ENCODE measurements at regions not wholly inside any gene's neighbourhood (a gene's known extent, or its start where the extent isn't known, plus 50 kb on each side); places are given as distances from the start of the nearest gene placed in this dataset.

- intact Hi-C loops (cut with DNase I), result no loop called here
- H3K9me3 ChIP-seq, result no peaks in the 10 kb centered on the region
- no peak overlapping the region for H3K4me3 ChIP-seq
- no peaks in the 10 kb centered on the region for H3K27me3 ChIP-seq (replicated peaks; ENCODE audit: insufficient read depth)
- no peak for DNase-seq (ENCODE audit: low spot score)
- TF ChIP-seq CTCF (IDR thresholded peaks at IDR 0.05) (no peak), POLR2A (IDR thresholded peaks at IDR 0.05) (no peak), POLR2AphosphoS5 (IDR thresholded peaks at IDR 0.05) (no peak)
- no peak overlapping the region for H3K27ac ChIP-seq
- no peaks in the 10 kb centered on the region for H3K36me3 ChIP-seq
- no peaks in the 10 kb centered on the region for H3K4me1 ChIP-seq (replicated peaks)
Measured at GRCh38 chr2:120531365-120531764, 185.4 kb downstream of the INHBB start.

- DNase-seq (ENCODE audit: low spot score), result no peak
- intact Hi-C loops (cut with DNase I), result no loop called here
- no peak overlapping the region for H3K27ac ChIP-seq
Measured at GRCh38 chr2:120531863-120532600, 186.1 kb downstream of the INHBB start.

GRCh38 chr2:120533625-120534024 lies 187.7 kb downstream of the INHBB start:
- no peaks in the 10 kb centered on the region for H3K9me3 ChIP-seq
- H3K4me3 ChIP-seq, result no peak overlapping the region
- no peaks in the 10 kb centered on the region for H3K36me3 ChIP-seq
- DNase-seq (ENCODE audit: low spot score), result no peak
- WGBS, result 72% methylated on average over 8 of the region's 8 CpGs
- intact Hi-C loops (cut with DNase I), result no loop called here
- TF ChIP-seq CTCF (IDR thresholded peaks at IDR 0.05) (no peak), POLR2AphosphoS5 (IDR thresholded peaks at IDR 0.05) (no peak), POLR2A (IDR thresholded peaks at IDR 0.05) (no peak)
- no peaks in the 10 kb centered on the region for H3K4me1 ChIP-seq (replicated peaks)
- H3K27me3 ChIP-seq (replicated peaks; ENCODE audit: insufficient read depth), result no peaks in the 10 kb centered on the region
- no peak overlapping the region for H3K27ac ChIP-seq

More at GRCh38 chr2:120531863-120532600, 186.1 kb downstream of the INHBB start:
- Histone ChIP-seq H3K4me1 (replicated peaks) (no peaks in the 10 kb centered on the region), H3K36me3 (no peaks in the 10 kb centered on the region), H3K4me3 (no peak overlapping the region), H3K9me3 (no peaks in the 10 kb centered on the region), H3K27me3 (replicated peaks; ENCODE audit: insufficient read depth) (no peaks in the 10 kb centered on the region)
- TF ChIP-seq POLR2AphosphoS5 (IDR thresholded peaks at IDR 0.05), result no peak
- TF ChIP-seq POLR2A (IDR thresholded peaks at IDR 0.05), result no peak
- TF ChIP-seq CTCF (IDR thresholded peaks at IDR 0.05), result no peak
- WGBS, result 55% methylated on average over 4 of the region's 4 CpGs

- H3K36me3 ChIP-seq, result no peaks in the 10 kb centered on the region
Measured at GRCh38 chr2:120534457-120534856, 188.5 kb downstream of the INHBB start.

More at GRCh38 chr2:120534457-120534856, 188.5 kb downstream of the INHBB start:
- 98% methylated on average over 4 of the region's 4 CpGs for WGBS
- no peaks in the 10 kb centered on the region for H3K9me3 ChIP-seq
- DNase-seq (ENCODE audit: low spot score), result no peak
- H3K27ac ChIP-seq, result no peak overlapping the region
- H3K27me3 ChIP-seq (replicated peaks; ENCODE audit: insufficient read depth), result no peaks in the 10 kb centered on the region
- intact Hi-C loops (cut with DNase I), result no loop called here
- H3K4me3 ChIP-seq, result no peak overlapping the region
- TF ChIP-seq POLR2AphosphoS5 (IDR thresholded peaks at IDR 0.05) (no peak), POLR2A (IDR thresholded peaks at IDR 0.05) (no peak), CTCF (IDR thresholded peaks at IDR 0.05) (no peak)
- no peaks in the 10 kb centered on the region for H3K4me1 ChIP-seq (replicated peaks)
